Karpas-422 (cell line): ENCODE measurements at regions not wholly inside any gene's neighbourhood (a gene's known extent, or its start where the extent isn't known, plus 50 kb on each side); places are given as distances from the start of the nearest gene placed in this dataset.

ENCODE experiments used
- DNase-seq: peaks from one replicate; pipeline ENCODE4 v3.0.0-alpha.2; 2015
- H2AFZ ChIP-seq: fragments of 200-600 bp; sonication (generic); 2 replicates; pipeline ENCODE4 v1.6.1; 2014; ENCODE audit warnings: antibody characterized with exemption, low read length, mixed read lengths
- H3K27ac ChIP-seq: fragments of 200-600 bp; sonication (generic); 2 replicates; pipeline ENCODE4 v1.5.1; 2014; ENCODE audit warnings: mild to moderate bottlenecking, low read length, moderate library complexity
- H3K27me3 ChIP-seq: fragments of 200-600 bp; sonication (generic); 2 replicates; pipeline ENCODE4 v1.6.1; 2014; ENCODE audit warnings: low read length, mixed read lengths
- H3K36me3 ChIP-seq: fragments of 200-600 bp; sonication (generic); 2 replicates; pipeline ENCODE4 v1.6.1; 2014; ENCODE audit warnings: low read length, mixed read lengths; ENCODE audit not compliant: insufficient read depth
- H3K4me1 ChIP-seq: fragments of 200-600 bp; sonication (generic); 2 replicates; pipeline ENCODE4 v1.6.1; 2014; ENCODE audit warnings: mild to moderate bottlenecking, low read length, mixed read lengths
- H3K4me2 ChIP-seq: fragments of 200-600 bp; sonication (generic); 2 replicates; pipeline ENCODE4 v1.6.1; 2014; ENCODE audit warnings: low read length, low read depth, mild to moderate bottlenecking; ENCODE audit not compliant: poor library complexity, severe bottlenecking
- H3K4me3 ChIP-seq: fragments of 200-600 bp; sonication (generic); 2 replicates; pipeline ENCODE4 v1.5.1; 2014; ENCODE audit warnings: mild to moderate bottlenecking, antibody characterized with exemption, low read length, mixed read lengths
- H3K79me2 ChIP-seq: fragments of 200-600 bp; sonication (generic); 2 replicates; pipeline ENCODE4 v1.6.1; 2014; ENCODE audit warnings: mild to moderate bottlenecking, low read length, mixed read lengths
- H3K9ac ChIP-seq: fragments of 200-600 bp; sonication (generic); 2 replicates; pipeline ENCODE4 v1.6.0; 2014; ENCODE audit warnings: low read length
- H3K9me2 ChIP-seq: fragments of 200-600 bp; sonication (generic), shearing (Covaris generic); replicated peaks from 2 replicates; pipeline ENCODE4 v1.6.0; 2014; ENCODE audit warnings: mild to moderate bottlenecking, low read length, moderate library complexity; ENCODE audit not compliant: insufficient read depth
- H3K9me3 ChIP-seq: fragments of 300-700, 200-600 bp; sonication (generic); 2 replicates; pipeline ENCODE4 v1.6.1; 2014; ENCODE audit warnings: low read length, mixed read lengths
- H4K20me1 ChIP-seq: fragments of 200-600 bp; sonication (generic); 2 replicates; pipeline ENCODE4 v1.6.1; 2014; ENCODE audit warnings: mild to moderate bottlenecking, antibody characterized with exemption, low read length, low read depth; ENCODE audit not compliant: insufficient read depth

DNA sequence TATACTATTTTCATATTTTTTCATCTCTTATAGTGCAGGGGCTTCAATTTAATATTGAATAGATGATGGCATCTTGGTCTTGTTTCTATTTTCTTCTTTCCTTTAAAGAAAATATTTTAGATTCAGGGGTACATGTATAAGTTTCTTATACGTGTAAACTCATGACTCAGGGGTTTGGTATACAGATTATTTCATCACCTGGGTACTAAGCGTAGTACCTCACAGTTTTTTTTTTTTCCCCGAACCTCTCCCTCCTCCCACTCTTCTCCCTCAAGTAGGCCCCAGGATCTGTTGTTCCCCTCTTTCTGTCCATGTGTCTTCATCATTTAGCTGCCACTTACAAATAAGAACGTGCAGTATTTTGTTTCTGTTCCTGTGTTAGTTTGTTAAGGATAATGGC is 172.6 kb downstream of the TMTC3 start:
- H3K4me1 ChIP-seq = no peaks in the 10 kb centered on the region
- DNase-seq = no peak
- H2AFZ ChIP-seq = no peak overlapping the region
- H3K79me2 ChIP-seq = no peaks in the 10 kb centered on the region
- H3K36me3 ChIP-seq = no peaks in the 10 kb centered on the region
- H4K20me1 ChIP-seq = no peaks in the 10 kb centered on the region
- H3K9me3 ChIP-seq = no peaks in the 10 kb centered on the region
- no peak overlapping the region for H3K27ac ChIP-seq
- no peak overlapping the region for H3K4me3 ChIP-seq
- H3K27me3 ChIP-seq = no peaks in the 10 kb centered on the region
- no peak overlapping the region for H3K9ac ChIP-seq
- no peaks in the 10 kb centered on the region for H3K9me2 ChIP-seq
- no peak overlapping the region for H3K4me2 ChIP-seq

DNA sequence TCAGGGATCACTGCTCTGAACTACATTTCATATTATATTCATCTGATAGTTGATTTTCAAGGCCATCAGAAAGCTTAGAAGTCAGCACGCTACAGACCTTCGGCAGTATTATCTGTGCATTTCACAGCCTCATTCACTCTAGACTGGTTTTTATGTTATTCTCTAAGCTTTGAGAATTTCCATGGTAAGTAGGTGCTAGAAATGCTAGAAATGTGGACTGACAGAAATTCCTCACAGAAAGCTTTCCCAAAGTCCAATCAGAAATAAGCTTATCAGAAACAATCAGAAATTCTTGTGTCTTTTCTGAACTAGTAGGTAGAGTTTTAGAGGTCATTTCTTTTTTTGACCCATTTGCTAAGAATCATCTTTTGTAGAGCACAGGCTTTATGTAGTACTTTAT is 176.6 kb downstream of the TMTC3 start:
- H4K20me1 ChIP-seq = no peaks in the 10 kb centered on the region
- H3K4me2 ChIP-seq = no peak overlapping the region
- H3K9ac ChIP-seq = no peak overlapping the region
- no peaks in the 10 kb centered on the region for H3K36me3 ChIP-seq
- no peaks in the 10 kb centered on the region for H3K4me1 ChIP-seq
- H3K27ac ChIP-seq = no peak overlapping the region
- H2AFZ ChIP-seq = no peak overlapping the region
- H3K27me3 ChIP-seq = no peaks in the 10 kb centered on the region
- H3K9me3 ChIP-seq = no peaks in the 10 kb centered on the region
- H3K4me3 ChIP-seq = no peak overlapping the region
- DNase-seq = no peak
- no peaks in the 10 kb centered on the region for H3K79me2 ChIP-seq
- H3K9me2 ChIP-seq = no peaks in the 10 kb centered on the region

DNA sequence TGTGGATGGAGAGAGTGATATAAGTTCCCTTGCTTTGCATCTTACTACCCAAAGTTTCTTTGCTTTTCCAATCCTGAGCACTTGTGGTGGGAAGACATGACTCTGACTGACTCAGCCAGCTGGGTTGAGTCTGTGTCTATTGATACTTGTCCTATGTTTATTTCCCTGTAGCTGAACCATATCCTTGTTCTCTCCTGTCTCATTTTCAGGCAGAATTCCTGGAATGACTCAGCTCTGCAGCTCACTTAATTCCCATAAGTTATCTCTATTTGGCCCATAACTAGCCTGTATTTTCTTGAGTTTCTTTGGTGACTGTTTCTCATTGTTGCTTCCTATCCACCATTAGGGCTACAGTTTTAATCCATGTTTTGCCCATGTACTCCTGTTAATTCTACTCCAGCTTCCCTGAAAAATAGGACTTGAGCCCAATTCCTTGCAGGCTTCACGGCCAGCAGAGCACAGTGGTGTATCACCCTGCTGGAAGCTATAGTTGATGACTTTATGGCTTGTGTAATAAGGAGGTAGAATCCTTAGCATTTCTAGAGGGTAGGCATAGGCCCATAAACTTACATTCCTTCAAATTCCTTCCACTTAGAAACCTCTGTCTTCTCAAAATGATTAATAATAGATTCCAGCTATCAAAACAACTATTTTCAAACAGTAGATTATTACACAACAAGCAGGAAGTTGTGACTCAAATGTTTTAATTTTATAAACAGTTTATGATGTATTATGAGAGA is 183.1 kb downstream of the TMTC3 start:
- H3K9me2 ChIP-seq = no peaks in the 10 kb centered on the region
- H3K27ac ChIP-seq = no peak overlapping the region
- H3K9me3 ChIP-seq = no peaks in the 10 kb centered on the region
- no peaks in the 10 kb centered on the region for H3K36me3 ChIP-seq
- H3K9ac ChIP-seq = no peak overlapping the region
- no peaks in the 10 kb centered on the region for H3K27me3 ChIP-seq
- no peaks in the 10 kb centered on the region for H4K20me1 ChIP-seq
- no peak overlapping the region for H3K4me3 ChIP-seq
- H3K4me1 ChIP-seq = no peaks in the 10 kb centered on the region
- H2AFZ ChIP-seq = no peak overlapping the region
- DNase-seq = no peak
- no peaks in the 10 kb centered on the region for H3K79me2 ChIP-seq
- no peak overlapping the region for H3K4me2 ChIP-seq

DNA sequence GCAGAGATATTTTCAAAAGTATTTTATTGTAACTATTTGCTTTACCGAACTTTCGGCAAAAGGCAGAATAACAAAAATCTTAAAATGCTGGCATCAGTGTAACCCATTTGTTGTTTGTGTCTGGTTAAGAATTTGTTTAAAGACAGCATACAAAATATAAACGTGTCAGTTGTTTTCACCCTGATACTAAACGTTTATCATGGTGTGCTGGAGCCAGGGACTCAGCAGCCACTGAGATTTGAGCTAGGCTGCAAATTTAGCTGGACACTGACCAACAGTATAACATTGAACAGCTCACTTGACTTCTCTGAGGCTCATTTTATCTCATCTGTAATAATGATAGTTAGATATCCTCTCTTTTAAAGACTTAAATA is 183.7 kb downstream of the TMTC3 start:
- H3K36me3 ChIP-seq = no peaks in the 10 kb centered on the region
- H3K79me2 ChIP-seq = no peaks in the 10 kb centered on the region
- H3K9ac ChIP-seq = no peak overlapping the region
- H3K4me2 ChIP-seq = no peak overlapping the region
- no peaks in the 10 kb centered on the region for H3K4me1 ChIP-seq
- no peak overlapping the region for H3K27ac ChIP-seq
- H3K9me3 ChIP-seq = no peaks in the 10 kb centered on the region
- no peak for DNase-seq
- H3K9me2 ChIP-seq = no peaks in the 10 kb centered on the region
- no peak overlapping the region for H2AFZ ChIP-seq
- no peaks in the 10 kb centered on the region for H4K20me1 ChIP-seq
- no peak overlapping the region for H3K4me3 ChIP-seq
- no peaks in the 10 kb centered on the region for H3K27me3 ChIP-seq

DNA sequence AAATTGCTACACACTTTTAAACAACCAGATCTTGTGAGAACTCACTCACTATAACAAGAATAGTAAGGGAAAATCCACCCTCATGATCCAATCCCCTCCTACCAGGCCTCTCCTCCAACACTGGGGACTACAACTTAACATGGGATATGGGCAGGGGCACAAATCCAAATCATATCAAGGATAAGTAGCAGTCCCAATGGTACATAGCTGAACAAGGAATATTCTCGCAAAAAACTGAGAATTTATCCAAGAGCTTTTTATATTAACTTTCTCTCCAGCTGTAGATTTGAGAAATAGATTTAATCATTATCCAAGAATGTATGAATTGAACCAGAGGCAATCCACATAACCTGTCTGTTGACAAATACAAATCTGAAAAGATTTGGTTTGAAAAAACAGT is 185.2 kb downstream of the TMTC3 start:
- no peak overlapping the region for H3K4me2 ChIP-seq
- no peaks in the 10 kb centered on the region for H4K20me1 ChIP-seq
- no peaks in the 10 kb centered on the region for H3K27me3 ChIP-seq
- no peak overlapping the region for H3K27ac ChIP-seq
- no peaks in the 10 kb centered on the region for H3K79me2 ChIP-seq
- no peaks in the 10 kb centered on the region for H3K36me3 ChIP-seq
- no peak overlapping the region for H3K9ac ChIP-seq
- H3K4me1 ChIP-seq = no peaks in the 10 kb centered on the region
- no peaks in the 10 kb centered on the region for H3K9me3 ChIP-seq
- no peak for DNase-seq
- no peak overlapping the region for H3K4me3 ChIP-seq
- no peaks in the 10 kb centered on the region for H3K9me2 ChIP-seq
- H2AFZ ChIP-seq = no peak overlapping the region

DNA sequence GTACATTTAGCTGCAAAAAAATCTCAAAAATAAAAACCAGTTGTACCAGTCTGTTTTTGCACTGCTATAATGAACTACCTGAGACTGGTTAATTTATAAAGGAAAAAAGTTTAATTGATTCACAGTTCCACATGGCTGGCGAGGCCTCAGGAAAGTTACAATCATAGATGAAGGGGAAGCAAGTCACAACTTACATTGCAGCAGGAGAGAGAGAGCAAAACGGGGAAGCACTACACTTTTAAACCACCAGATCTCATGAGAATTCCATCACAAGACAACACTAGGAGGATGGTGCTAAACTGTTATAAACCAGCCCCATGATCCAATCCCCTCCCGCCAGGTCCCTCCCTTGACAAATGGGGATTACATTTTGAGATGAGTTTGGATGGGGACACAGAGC is 186.0 kb downstream of the TMTC3 start:
- no peak overlapping the region for H3K9ac ChIP-seq
- no peaks in the 10 kb centered on the region for H3K79me2 ChIP-seq
- no peak for DNase-seq
- H3K27me3 ChIP-seq = no peaks in the 10 kb centered on the region
- H3K36me3 ChIP-seq = no peaks in the 10 kb centered on the region
- H2AFZ ChIP-seq = no peak overlapping the region
- no peaks in the 10 kb centered on the region for H3K4me1 ChIP-seq
- H3K27ac ChIP-seq = no peak overlapping the region
- no peaks in the 10 kb centered on the region for H4K20me1 ChIP-seq
- H3K9me3 ChIP-seq = no peaks in the 10 kb centered on the region
- H3K4me2 ChIP-seq = no peak overlapping the region
- H3K9me2 ChIP-seq = no peaks in the 10 kb centered on the region
- no peak overlapping the region for H3K4me3 ChIP-seq

DNA sequence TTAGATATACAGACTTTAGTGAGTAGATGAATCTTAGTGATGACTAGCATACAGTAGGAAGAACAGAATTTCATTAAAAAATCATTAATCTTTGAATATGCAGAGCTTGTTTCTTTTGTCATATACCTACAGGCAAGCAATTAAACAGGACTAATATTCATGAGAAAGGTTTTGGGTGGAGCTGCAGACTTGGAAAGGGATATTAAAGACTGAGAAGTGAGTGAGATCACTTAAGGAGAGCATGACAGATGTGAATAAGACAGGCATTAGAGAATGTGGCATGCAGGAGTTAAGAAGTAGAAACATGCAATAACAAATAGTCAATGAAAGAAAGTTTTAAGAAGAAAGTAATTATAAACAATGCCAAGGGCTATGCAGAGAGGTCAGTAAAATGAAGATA is 187.7 kb downstream of the TMTC3 start:
- Histone ChIP-seq H3K4me1 (no peaks in the 10 kb centered on the region), H3K27ac (no peak overlapping the region), H4K20me1 (no peaks in the 10 kb centered on the region), H3K9ac (no peak overlapping the region), H3K4me3 (no peak overlapping the region), H3K27me3 (0 out of 2 replicates have a peak, but pooled peaks cover 4% of the 10 kb centered on the region), H3K4me2 (no peak overlapping the region), H3K9me2 (no peaks in the 10 kb centered on the region), H3K79me2 (no peaks in the 10 kb centered on the region), H3K36me3 (no peaks in the 10 kb centered on the region), H2AFZ (no peak overlapping the region), H3K9me3 (no peaks in the 10 kb centered on the region)
- no peak for DNase-seq

DNA sequence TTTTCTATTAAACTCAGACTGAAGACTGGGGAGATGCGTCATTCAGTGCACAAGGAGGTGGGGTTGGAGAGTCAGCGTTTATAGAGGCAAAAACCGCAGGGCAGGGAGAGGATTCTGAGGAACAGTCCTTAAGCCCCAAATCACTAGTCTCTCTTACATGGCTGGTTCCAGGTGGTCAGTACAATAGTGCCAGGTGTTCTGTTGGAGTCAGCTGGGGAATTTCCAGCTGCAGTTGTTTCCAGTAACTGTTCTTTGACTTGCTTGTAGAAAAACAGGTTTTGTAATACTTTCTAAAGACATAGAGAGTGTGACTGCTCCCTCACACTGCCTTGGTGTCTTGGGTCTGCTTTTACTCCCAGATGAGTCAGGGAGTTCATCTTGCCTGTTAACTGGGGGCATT is 192.2 kb downstream of the TMTC3 start:
- Histone ChIP-seq H3K9me3 (no peaks in the 10 kb centered on the region), H4K20me1 (no peaks in the 10 kb centered on the region), H3K4me3 (no peak overlapping the region), H3K36me3 (no peaks in the 10 kb centered on the region), H3K27me3 (0 out of 2 replicates have a peak, but pooled peaks cover 4% of the 10 kb centered on the region), H3K9ac (no peak overlapping the region), H3K27ac (no peak overlapping the region), H2AFZ (no peak overlapping the region), H3K9me2 (no peaks in the 10 kb centered on the region), H3K79me2 (no peaks in the 10 kb centered on the region), H3K4me1 (no peaks in the 10 kb centered on the region), H3K4me2 (no peak overlapping the region)
- DNase-seq = no peak
